GM23248 (cell line): ENCODE measurements at regions not wholly inside any gene's neighbourhood (a gene's known extent, or its start where the extent isn't known, plus 50 kb on each side); places are given as distances from the start of the nearest gene placed in this dataset.

Source experiments
- EZH2 ChIP-seq: fragments of 200-600 bp; sonication (generic); IDR thresholded peaks from 2 replicates; pipeline ENCODE4 v1.6.1; 2018; ENCODE audit warnings: antibody characterized with exemption, mild to moderate bottlenecking; ENCODE audit not compliant: insufficient read depth, poor library complexity, severe bottlenecking
- EZH2phosphoT487 ChIP-seq: fragments of 200-600 bp; sonication (generic); IDR thresholded peaks from 2 replicates; pipeline ENCODE4 v1.6.1; 2018; ENCODE audit warnings: antibody characterized with exemption, moderate library complexity, mild to moderate bottlenecking, low read depth; ENCODE audit not compliant: insufficient read depth

DNA sequence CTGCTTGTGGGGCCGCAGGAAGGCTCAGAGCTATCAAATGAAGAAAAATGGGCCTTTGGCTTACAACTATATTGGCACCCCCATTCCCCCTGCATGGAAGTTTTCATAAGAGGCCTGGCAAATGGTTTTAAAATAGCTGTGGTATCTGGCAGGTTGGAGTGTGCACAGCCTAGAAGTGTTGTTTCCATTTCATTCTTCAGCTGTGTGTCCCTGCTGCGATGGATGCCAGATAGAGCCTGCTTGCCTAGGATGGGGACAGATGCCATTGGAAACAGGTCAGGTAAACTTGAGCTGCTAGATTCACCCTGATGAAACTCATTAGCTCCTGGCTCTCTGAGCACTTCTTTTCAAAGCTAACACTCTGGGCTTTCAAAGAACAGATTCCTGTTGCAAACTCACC lies 183.3 kb downstream of the IRX1 start:
- TF ChIP-seq EZH2 (no peak), EZH2phosphoT487 (no peak)
